CD14-positive monocyte (primary cell): ENCODE measurements at regions not wholly inside any gene's neighbourhood (a gene's known extent, or its start where the extent isn't known, plus 50 kb on each side); places are given as distances from the start of the nearest gene placed in this dataset.

ENCODE experiments used
- DNase-seq, 3 donors: peaks; one replicate each; pipeline ENCODE4 v3.0.0-alpha.2; 2011 to 2022
- H2AFZ ChIP-seq: 2 replicates; pipeline ENCODE4 v1.6.0; 2012; ENCODE audit warnings: mild to moderate bottlenecking, low read depth, low read length, inconsistent platforms; ENCODE audit not compliant: insufficient read depth, poor library complexity, severe bottlenecking
- H3K27ac ChIP-seq, 2 donors: 1 replicate in 1 of 2; 2 replicates in 1 of 2; pipeline ENCODE4 v1.5.1; 2012 to 2013; ENCODE audit warnings: low read length in 2 of 2, control low read depth in 1 of 2, inconsistent platforms in 1 of 2, low read depth in 1 of 2, mild to moderate bottlenecking in 1 of 2
- H3K27me3 ChIP-seq, 2 donors: one replicate each; pipeline versions ENCODE4 v1.6.0 to v1.6.1; 2011 to 2013; ENCODE audit warnings: low read length in 2 of 2; ENCODE audit not compliant: control insufficient read depth in 2 of 2, insufficient read depth in 2 of 2
- H3K36me3 ChIP-seq, 2 donors: replicated peaks in 1 of 2; 1 replicate in 1 of 2; 2 replicates in 1 of 2; pipeline versions ENCODE4 v1.5.1 to v1.6.1; 2012 to 2013; ENCODE audit warnings: low read length in 2 of 2, control low read depth in 1 of 2, inconsistent platforms in 1 of 2, mild to moderate bottlenecking in 1 of 2; ENCODE audit not compliant: insufficient read depth in 2 of 2, control insufficient read depth in 1 of 2
- H3K4me1 ChIP-seq, 2 donors: 1 replicate in 1 of 2; 2 replicates in 1 of 2; pipeline versions ENCODE4 v1.5.1 to v1.6.1; 2012 to 2013; ENCODE audit warnings: low read length in 2 of 2, control low read depth in 1 of 2, inconsistent platforms in 1 of 2, mild to moderate bottlenecking in 1 of 2, moderate library complexity in 1 of 2; ENCODE audit not compliant: insufficient read depth in 2 of 2, control insufficient read depth in 1 of 2
- H3K4me2 ChIP-seq: replicated peaks from 2 replicates; pipeline ENCODE3; 2012; ENCODE audit warnings: low read length, moderate library complexity, mild to moderate bottlenecking; ENCODE audit not compliant: poor library complexity, severe bottlenecking; ENCODE audit errors: extremely low read depth
- H3K4me3 ChIP-seq, 3 experiments: fragments of 200-600 bp in 1 of 3; sonication (generic) in 1 of 3; replicated peaks in 1 of 3; 1 replicate in 2 of 3; 2 replicates in 1 of 3; pipeline ENCODE4 v1.5.1; 2011 to 2013; ENCODE audit warnings: low read length in 3 of 3, mild to moderate bottlenecking in 3 of 3, control low read depth in 2 of 3, low read depth in 2 of 3, inconsistent platforms in 1 of 3, moderate library complexity in 1 of 3
- H3K79me2 ChIP-seq: 2 replicates; pipeline ENCODE4 v1.6.0; 2012; ENCODE audit warnings: mild to moderate bottlenecking, control low read depth, inconsistent platforms, low read length, moderate library complexity; ENCODE audit not compliant: insufficient read depth
- H3K9ac ChIP-seq: 2 replicates; pipeline ENCODE4 v1.6.0; 2017; ENCODE audit warnings: low read length, mild to moderate bottlenecking; ENCODE audit not compliant: insufficient read depth, poor library complexity, severe bottlenecking
- H3K9me3 ChIP-seq, 2 donors: replicated peaks in 1 of 2; 1 replicate in 1 of 2; 2 replicates in 1 of 2; pipeline versions ENCODE4 v1.5.1 to v1.6.1; 2012 to 2013; ENCODE audit warnings: low read length in 2 of 2, control low read depth in 1 of 2; ENCODE audit not compliant: control insufficient read depth in 1 of 2, insufficient read depth in 1 of 2
- H4K20me1 ChIP-seq: 2 replicates; pipeline ENCODE4 v1.6.0; 2012; ENCODE audit warnings: mild to moderate bottlenecking, low read length, control low read depth, moderate library complexity; ENCODE audit not compliant: insufficient read depth
- H3K27ac Mint-ChIP-seq, 7 donors: one replicate each; pipeline ENCODE4 v1.8.0; 2020; ENCODE audit warnings: mild to moderate bottlenecking in 7 of 7, mixed read lengths in 7 of 7, moderate library complexity in 6 of 7, inconsistent platforms in 2 of 7
- H3K27me3 Mint-ChIP-seq, 3 donors: one replicate each; pipeline ENCODE4 v1.8.0; 2021 to 2022; ENCODE audit warnings: low read depth in 3 of 3, mild to moderate bottlenecking in 3 of 3, mixed read lengths in 3 of 3, moderate library complexity in 3 of 3, inconsistent platforms in 1 of 3
- H3K36me3 Mint-ChIP-seq, 2 donors: one replicate each; pipeline ENCODE4 v1.8.0; 2020; ENCODE audit warnings: mixed read lengths in 2 of 2, inconsistent platforms in 1 of 2, mild to moderate bottlenecking in 1 of 2
- H3K4me1 Mint-ChIP-seq: one replicate; pipeline ENCODE4 v1.8.0; 2020; ENCODE audit warnings: mild to moderate bottlenecking, mixed read lengths
- H3K4me3 Mint-ChIP-seq, 2 donors: one replicate each; pipeline ENCODE4 v1.8.0; 2020; ENCODE audit warnings: mild to moderate bottlenecking in 2 of 2, mixed read lengths in 2 of 2, moderate library complexity in 1 of 2
- H3K9me3 Mint-ChIP-seq, 7 donors: one replicate each; pipeline ENCODE4 v1.8.0; 2020 to 2022; ENCODE audit warnings: mixed read lengths in 7 of 7, mild to moderate bottlenecking in 6 of 7, moderate library complexity in 6 of 7, inconsistent platforms in 2 of 7
- WGBS: methylation state at CpG from one replicate; pipeline ENCODE4 v1.1.5; 2013; ENCODE audit warnings: missing lambda C conversion rate; ENCODE audit not compliant: insufficient coverage; 5-methylcytosine and 5-hydroxymethylcytosine counted together
- intact Hi-C, 2 donors: fragments of 100-400 bp; cut with micrococcal nuclease; formaldehyde crosslinking; loops; one replicate each; pipeline versions ENCODE4 v1.15.0 to v1.15.1; 2023
- TF ChIP-seq, protein P1 (sequence below): fragments of 200-600 bp; IDR thresholded peaks from one replicate; pipeline ENCODE4 v1.8.0; 2022; ENCODE audit warnings: antibody characterized with exemption, mild to moderate bottlenecking

- TF ChIP-seq, protein P1, sequence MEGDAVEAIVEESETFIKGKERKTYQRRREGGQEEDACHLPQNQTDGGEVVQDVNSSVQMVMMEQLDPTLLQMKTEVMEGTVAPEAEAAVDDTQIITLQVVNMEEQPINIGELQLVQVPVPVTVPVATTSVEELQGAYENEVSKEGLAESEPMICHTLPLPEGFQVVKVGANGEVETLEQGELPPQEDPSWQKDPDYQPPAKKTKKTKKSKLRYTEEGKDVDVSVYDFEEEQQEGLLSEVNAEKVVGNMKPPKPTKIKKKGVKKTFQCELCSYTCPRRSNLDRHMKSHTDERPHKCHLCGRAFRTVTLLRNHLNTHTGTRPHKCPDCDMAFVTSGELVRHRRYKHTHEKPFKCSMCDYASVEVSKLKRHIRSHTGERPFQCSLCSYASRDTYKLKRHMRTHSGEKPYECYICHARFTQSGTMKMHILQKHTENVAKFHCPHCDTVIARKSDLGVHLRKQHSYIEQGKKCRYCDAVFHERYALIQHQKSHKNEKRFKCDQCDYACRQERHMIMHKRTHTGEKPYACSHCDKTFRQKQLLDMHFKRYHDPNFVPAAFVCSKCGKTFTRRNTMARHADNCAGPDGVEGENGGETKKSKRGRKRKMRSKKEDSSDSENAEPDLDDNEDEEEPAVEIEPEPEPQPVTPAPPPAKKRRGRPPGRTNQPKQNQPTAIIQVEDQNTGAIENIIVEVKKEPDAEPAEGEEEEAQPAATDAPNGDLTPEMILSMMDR: no peak
- H3K79me2 ChIP-seq: no peaks in the 10 kb centered on the region
- no peak overlapping the region for H2AFZ ChIP-seq
- intact Hi-C loops: no loop called here
- H3K9ac ChIP-seq: no peak overlapping the region
- Mint-ChIP-seq H3K4me3 (no peak overlapping the region), H3K4me1 (peaks cover 5% of the 10 kb centered on the region), H3K27me3 (peaks cover 0 to 4% (median 3%) of the 10 kb centered on the region in 3 donors), H3K9me3 (peaks cover 0 to 10% (median 0%) of the 10 kb centered on the region in 7 donors), H3K36me3 (no peaks in the 10 kb centered on the region), H3K27ac (peak overlapping the region in 1 of 7 donors; percentile 16)
- H3K27ac ChIP-seq: no peak overlapping the region
- H3K4me1 ChIP-seq: no peaks in the 10 kb centered on the region
- no peak overlapping the region for H3K4me3 ChIP-seq
- H3K9me3 ChIP-seq: no peaks in the 10 kb centered on the region
- no peaks in the 10 kb centered on the region for H3K36me3 ChIP-seq
- no peaks in the 10 kb centered on the region for H4K20me1 ChIP-seq
- H3K27me3 ChIP-seq: no peaks in the 10 kb centered on the region
- DNase-seq: no peak
- 33% methylated on average over 6 of the region's 12 CpGs for WGBS
- H3K4me2 ChIP-seq: no peak overlapping the region
These were observed 179.7 kb upstream of the PLXNC1 start for GRCh38 chr12:93968536-93969285.

DNA sequence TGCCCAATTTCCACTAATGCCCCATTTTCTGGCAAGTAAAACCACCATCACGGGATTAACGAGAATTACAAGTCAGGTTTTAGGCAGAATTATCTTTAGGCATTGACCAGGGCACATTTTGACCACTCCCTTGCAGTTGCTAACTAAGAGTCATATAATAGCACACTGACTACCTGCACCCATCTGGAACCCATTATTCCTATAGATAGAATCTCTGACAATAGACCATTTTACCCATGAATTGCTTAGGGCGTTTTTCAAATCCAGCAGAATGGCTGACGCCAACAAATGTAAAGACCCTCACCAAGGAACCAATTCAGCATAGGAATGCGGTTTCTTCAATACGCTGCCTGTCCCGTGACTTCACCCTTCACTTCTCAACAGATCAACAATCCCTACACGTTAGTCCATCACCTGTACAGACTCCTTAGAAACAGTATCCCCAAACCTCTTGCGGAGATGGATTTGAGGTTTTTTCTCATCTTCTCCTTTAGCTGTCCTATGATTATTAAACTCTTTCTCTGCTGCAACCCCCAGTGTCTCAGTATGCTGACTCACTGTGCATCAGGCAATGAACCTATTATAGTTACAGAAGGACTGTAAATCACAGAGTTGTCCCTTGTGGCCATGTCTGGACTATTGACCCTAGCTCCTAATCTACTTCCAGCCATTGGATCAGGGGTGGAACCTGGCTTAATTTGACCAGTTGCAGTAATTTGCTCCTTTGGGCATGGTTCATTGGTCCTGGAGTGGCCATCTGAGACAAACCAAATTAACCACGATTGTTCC is 177.3 kb upstream of the PLXNC1 start:
- intact Hi-C loops: no loop called here
- no peak overlapping the region for H3K9ac ChIP-seq
- H3K27me3 ChIP-seq: no peaks in the 10 kb centered on the region
- H2AFZ ChIP-seq: no peak overlapping the region
- no peak overlapping the region for H3K4me3 ChIP-seq
- H3K36me3 ChIP-seq: no peaks in the 10 kb centered on the region
- TF ChIP-seq, protein P1: no peak
- no peaks in the 10 kb centered on the region for H4K20me1 ChIP-seq
- no peaks in the 10 kb centered on the region for H3K36me3 Mint-ChIP-seq
- H3K9me3 Mint-ChIP-seq: peaks cover 0 to 10% (median 2%) of the 10 kb centered on the region in 7 donors
- H3K4me2 ChIP-seq: no peak overlapping the region
- WGBS: 81% methylated on average over 9 of the region's 10 CpGs
- no peaks in the 10 kb centered on the region for H3K9me3 ChIP-seq
- H3K4me1 ChIP-seq: no peaks in the 10 kb centered on the region
- H3K27me3 Mint-ChIP-seq: peaks cover 0 to 6% (median 3%) of the 10 kb centered on the region in 3 donors
- peaks cover 4% of the 10 kb centered on the region for H3K4me1 Mint-ChIP-seq
- H3K79me2 ChIP-seq: no peaks in the 10 kb centered on the region
- no peak overlapping the region for H3K4me3 Mint-ChIP-seq
- no peak overlapping the region for H3K27ac ChIP-seq
- no peak overlapping the region for H3K27ac Mint-ChIP-seq
- DNase-seq: no peak
